ENCODE measurements at regions not wholly inside any gene's neighbourhood (a gene's known extent, or its start where the extent isn't known, plus 50 kb on each side); places are given as distances from the start of the nearest gene placed in this dataset.

GRCh38 chrX:44447214-44447613 is 95.4 kb downstream of the FUNDC1 start:
- no peak overlapping the region for H3K27ac ChIP-seq

GRCh38 chrX:44440006-44440405 is 96.5 kb upstream of the EFHC2 start:
- Histone ChIP-seq H3K27ac (no peak overlapping the region), H3K27me3 (no peaks in the 10 kb centered on the region), H3K36me3 (no peaks in the 10 kb centered on the region), H3K4me3 (no peak overlapping the region), H3K4me1 (no peaks in the 10 kb centered on the region), H3K9me3 (no peaks in the 10 kb centered on the region)
- TF ChIP-seq CTCF (IDR thresholded peaks at IDR 0.05) = no peak
- no peak for TF ChIP-seq POLR2A (IDR thresholded peaks at IDR 0.05)
- ATAC-seq (no peak), DNase-seq (no peak)
- intact Hi-C loops (cut with DNase I) = no loop called here
- WGBS (ENCODE audit: insufficient coverage, low coverage, low lambda C conversion rate, missing lambda C conversion rate) = 5% methylated on average over 2 of the region's 2 CpGs

More at GRCh38 chrX:44447214-44447613, 95.4 kb downstream of the FUNDC1 start:
- H3K4me1 ChIP-seq = peaks cover 0 to 8% (median 3%) of the 10 kb centered on the region in 4 donors
- 16% methylated on average over 2 of the region's 2 CpGs for WGBS (ENCODE audit: insufficient coverage, low coverage, low lambda C conversion rate, missing lambda C conversion rate)
- TF ChIP-seq CTCF (IDR thresholded peaks at IDR 0.05) (no peak), POLR2A (IDR thresholded peaks at IDR 0.05) (no peak)
- no peaks in the 10 kb centered on the region for H3K36me3 ChIP-seq
- intact Hi-C loops (cut with DNase I) = no loop called here
- H3K27me3 ChIP-seq = no peaks in the 10 kb centered on the region
- peak in 3 of 4 donors; percentile 45 to 65 (median 60) for ATAC-seq
- no peak overlapping the region for H3K4me3 ChIP-seq
- no peak for DNase-seq
- no peaks in the 10 kb centered on the region for H3K9me3 ChIP-seq

GRCh38 chrX:44439242-44439794 is 95.8 kb upstream of the EFHC2 start:
- Histone ChIP-seq H3K27me3 (no peaks in the 10 kb centered on the region), H3K4me3 (no peak overlapping the region), H3K9me3 (no peaks in the 10 kb centered on the region), H3K36me3 (no peaks in the 10 kb centered on the region), H3K4me1 (no peaks in the 10 kb centered on the region), H3K27ac (no peak overlapping the region)
- peak in 1 of 4 donors; percentile 49 for ATAC-seq
- TF ChIP-seq CTCF (IDR thresholded peaks at IDR 0.05) (no peak), POLR2A (IDR thresholded peaks at IDR 0.05) (no peak)
- intact Hi-C loops (cut with DNase I) = no loop called here
- no peak for DNase-seq
- 31% methylated on average over 2 of the region's 2 CpGs for WGBS (ENCODE audit: insufficient coverage, low coverage, low lambda C conversion rate, missing lambda C conversion rate)

GRCh38 chrX:44435047-44435446 is 91.6 kb upstream of the EFHC2 start:
- H3K27ac ChIP-seq = no peak overlapping the region
- H3K36me3 ChIP-seq = no peaks in the 10 kb centered on the region
- no peaks in the 10 kb centered on the region for H3K27me3 ChIP-seq
- no peak overlapping the region for H3K4me3 ChIP-seq
- DNase-seq = no peak
- TF ChIP-seq CTCF (IDR thresholded peaks at IDR 0.05) (no peak), POLR2A (IDR thresholded peaks at IDR 0.05) (no peak)
- ATAC-seq = no peak
- no peaks in the 10 kb centered on the region for H3K9me3 ChIP-seq
- H3K4me1 ChIP-seq = no peaks in the 10 kb centered on the region
- intact Hi-C loops (cut with DNase I) = no loop called here

GRCh38 chrX:44433556-44433955 is 90.1 kb upstream of the EFHC2 start:
- Histone ChIP-seq H3K36me3 (no peaks in the 10 kb centered on the region), H3K27ac (no peak overlapping the region), H3K4me1 (no peaks in the 10 kb centered on the region), H3K27me3 (no peaks in the 10 kb centered on the region), H3K9me3 (no peaks in the 10 kb centered on the region), H3K4me3 (no peak overlapping the region)
- TF ChIP-seq POLR2A (IDR thresholded peaks at IDR 0.05) (no peak), CTCF (IDR thresholded peaks at IDR 0.05) (no peak)
- no peak for ATAC-seq
- intact Hi-C loops (cut with DNase I) = no loop called here
- 71% methylated on average over 3 of the region's 3 CpGs for WGBS (ENCODE audit: insufficient coverage, low coverage, low lambda C conversion rate, missing lambda C conversion rate)
- DNase-seq = no peak

All from right lobe of liver (tissue), 6 donors.